GM23338 (cell line): ENCODE measurements at regions not wholly inside any gene's neighbourhood (a gene's known extent, or its start where the extent isn't known, plus 50 kb on each side); places are given as distances from the start of the nearest gene placed in this dataset.

Source experiments
- ATAC-seq: fragments of 200-7000 bp; cut with Tn5 transposase; 3 replicates; pipeline ENCODE4 v1.9.1; 2020
- DNase-seq: peaks from one replicate; pipeline ENCODE4 v3.0.0-alpha.2; 2015; ENCODE audit warnings: low spot score
- H2AFZ ChIP-seq: fragments of 200-600 bp; sonication (generic); 2 replicates; pipeline ENCODE4 v1.8.0; 2016; ENCODE audit warnings: antibody characterized with exemption, mild to moderate bottlenecking, moderate library complexity
- H3F3A ChIP-seq: fragments of 200-600 bp; sonication (generic); replicated peaks from 2 replicates; pipeline ENCODE4 v1.8.0; 2017; ENCODE audit warnings: antibody characterized with exemption, mixed run types, low read depth
- H3K27ac ChIP-seq: fragments of 200-600 bp; sonication (generic); 2 replicates; pipeline ENCODE4 v1.6.1; 2016; ENCODE audit warnings: low read depth
- H3K27me3 ChIP-seq: fragments of 200-600 bp; sonication (generic); 2 replicates; pipeline ENCODE4 v1.8.0; 2016; ENCODE audit warnings: mild to moderate bottlenecking, mixed run types, moderate library complexity; ENCODE audit not compliant: insufficient read depth
- H3K36me3 ChIP-seq: fragments of 200-600 bp; sonication (generic); 2 replicates; pipeline ENCODE4 v1.8.0; 2016; ENCODE audit warnings: mild to moderate bottlenecking; ENCODE audit not compliant: insufficient read depth
- H3K4me1 ChIP-seq: fragments of 200-600 bp; sonication (generic); 2 replicates; pipeline ENCODE4 v1.8.0; 2016; ENCODE audit warnings: mild to moderate bottlenecking, moderate library complexity; ENCODE audit not compliant: insufficient read depth
- H3K4me2 ChIP-seq: fragments of 200-600 bp; sonication (generic); 2 replicates; pipeline ENCODE4 v1.7.1; 2017; ENCODE audit warnings: mixed run types
- H3K4me3 ChIP-seq: fragments of 200-600 bp; sonication (generic); 2 replicates; pipeline ENCODE4 v1.6.1; 2016; ENCODE audit warnings: mixed run types
- H3K79me2 ChIP-seq: fragments of 200-600 bp; sonication (generic); replicated peaks from 2 replicates; pipeline ENCODE4 v1.8.0; 2017; ENCODE audit warnings: mild to moderate bottlenecking; ENCODE audit not compliant: insufficient read depth
- H3K9me2 ChIP-seq: fragments of 200-600 bp; sonication (generic); 2 replicates; pipeline ENCODE4 v1.8.0; 2017; ENCODE audit not compliant: insufficient read depth
- H4K20me1 ChIP-seq: fragments of 200-600 bp; sonication (generic); replicated peaks from 2 replicates; pipeline ENCODE4 v1.8.0; 2017; ENCODE audit warnings: mild to moderate bottlenecking; ENCODE audit not compliant: insufficient read depth
- H3K27ac Mint-ChIP-seq: 2 replicates; pipeline ENCODE4 v1.8.0; 2020; ENCODE audit warnings: inconsistent platforms, mild to moderate bottlenecking, moderate library complexity, mixed read lengths
- H3K27me3 Mint-ChIP-seq: 3 replicates; pipeline ENCODE4 v1.8.0; 2022; ENCODE audit warnings: low read depth, mild to moderate bottlenecking, moderate library complexity, mixed read lengths, inconsistent platforms; ENCODE audit not compliant: insufficient read depth, poor library complexity
- H3K36me3 Mint-ChIP-seq: 3 replicates; pipeline ENCODE4 v1.8.0; 2021; ENCODE audit warnings: low read depth, mild to moderate bottlenecking, inconsistent platforms, moderate library complexity, mixed read lengths
- H3K4me1 Mint-ChIP-seq: 3 replicates; pipeline ENCODE4 v1.8.0; 2020; ENCODE audit warnings: mild to moderate bottlenecking, inconsistent platforms, mixed read lengths
- H3K4me3 Mint-ChIP-seq: 3 replicates; pipeline ENCODE4 v1.8.0; 2021; ENCODE audit warnings: moderate library complexity, mild to moderate bottlenecking, inconsistent platforms, mixed read lengths
- H3K9me3 Mint-ChIP-seq: 3 replicates; pipeline ENCODE4 v1.8.0; 2020; ENCODE audit warnings: moderate library complexity, mild to moderate bottlenecking, inconsistent platforms, mixed read lengths
- CREB1 ChIP-seq: fragments of 250-450 bp; sonication (Bioruptor Pico); IDR thresholded peaks from 2 replicates; pipeline ENCODE4 v1.5.0; 2020; ENCODE audit warnings: low read depth, mild to moderate bottlenecking, moderate library complexity
- CTCF ChIP-seq, 2 experiments: fragments of 200-600 bp in 1 of 2; sonication (generic) in 1 of 2; conservative IDR thresholded peaks; 2 replicates each; pipeline versions ENCODE4 v1.5.1 to v1.6.1; 2016 to 2017; ENCODE audit warnings: antibody characterized with exemption in 2 of 2, low read depth in 2 of 2, mild to moderate bottlenecking in 2 of 2, moderate library complexity in 1 of 2
- ETS1 ChIP-seq: IDR thresholded peaks from 2 replicates; pipeline ENCODE4 v1.6.1; 2016; ENCODE audit warnings: antibody characterized with exemption
- EZH2 ChIP-seq: fragments of 200-600 bp; sonication (generic); IDR thresholded peaks from one replicate; pipeline ENCODE4 v1.8.0; 2017; ENCODE audit warnings: antibody characterized with exemption, mild to moderate bottlenecking, low read depth; ENCODE audit not compliant: unreplicated experiment
- EZH2phosphoT487 ChIP-seq: fragments of 200-600 bp; sonication (generic); IDR thresholded peaks from one replicate; pipeline ENCODE4 v1.8.1; 2018; ENCODE audit warnings: antibody characterized with exemption; ENCODE audit not compliant: unreplicated experiment
- JUNB ChIP-seq: IDR thresholded peaks from one replicate; pipeline ENCODE4 v1.6.1; 2016; ENCODE audit warnings: antibody characterized with exemption; ENCODE audit not compliant: unreplicated experiment
- NANOG ChIP-seq: IDR thresholded peaks from 2 replicates; pipeline ENCODE4 v1.6.1; 2016; ENCODE audit warnings: antibody characterized with exemption, borderline replicate concordance
- POLR2AphosphoS5 ChIP-seq: IDR thresholded peaks from 2 replicates; pipeline ENCODE4 v1.6.1; 2016; ENCODE audit warnings: antibody characterized with exemption, low read depth
- REST ChIP-seq: IDR thresholded peaks from one replicate; pipeline ENCODE4 v1.6.1; 2018; ENCODE audit warnings: antibody characterized with exemption; ENCODE audit not compliant: unreplicated experiment
- STAT1 ChIP-seq: IDR thresholded peaks from one replicate; pipeline ENCODE4 v1.6.1; 2016; ENCODE audit warnings: antibody characterized with exemption; ENCODE audit not compliant: unreplicated experiment
- ZNF114 ChIP-seq: fragments of 250-450 bp; sonication (Bioruptor Pico); IDR thresholded peaks from 2 replicates; pipeline ENCODE4 v1.5.0; 2020; ENCODE audit warnings: mild to moderate bottlenecking, moderate library complexity
- ZNF331 ChIP-seq: fragments of 250-450 bp; sonication (Bioruptor Pico); IDR thresholded peaks from 2 replicates; pipeline ENCODE4 v1.5.0; 2020; ENCODE audit warnings: low read depth, mild to moderate bottlenecking, moderate library complexity
- ZNF462 ChIP-seq: fragments of 250-450 bp; sonication (Bioruptor Pico); IDR thresholded peaks from 2 replicates; pipeline ENCODE4 v1.5.0; 2020; ENCODE audit warnings: mild to moderate bottlenecking, moderate library complexity

GRCh38 chr6:67882436-67883311 is 752.4 kb upstream of the ADGRB3 start:
- Mint-ChIP-seq H3K36me3 (peaks cover 6% of the 10 kb centered on the region; the same call in 2 of the 3 replicates), H3K27me3 (no peaks in the 10 kb centered on the region), H3K9me3 (peaks cover 12% of the 10 kb centered on the region; the same call in 2 of the 3 replicates), H3K4me1 (no peaks in the 10 kb centered on the region), H3K27ac (no peak overlapping the region), H3K4me3 (no peak overlapping the region)
- Histone ChIP-seq H3F3A (no peaks in the 10 kb centered on the region), H2AFZ (no peak overlapping the region), H3K27me3 (no peaks in the 10 kb centered on the region), H3K4me2 (no peak overlapping the region), H3K79me2 (no peaks in the 10 kb centered on the region), H3K4me3 (no peak overlapping the region), H3K9me2 (peaks cover 15% of the 10 kb centered on the region; the same call in 1 of the 2 replicates), H4K20me1 (no peaks in the 10 kb centered on the region), H3K36me3 (0 out of 2 replicates have a peak, but pooled peaks cover 4% of the 10 kb centered on the region), H3K4me1 (peaks cover 4% of the 10 kb centered on the region; the same call in 1 of the 2 replicates), H3K27ac (no peak overlapping the region)
- DNase-seq (no peak), ATAC-seq (no peak)
- TF ChIP-seq REST, result no peak
- TF ChIP-seq CREB1, result no peak
- TF ChIP-seq EZH2phosphoT487, result no peak
- no peak for TF ChIP-seq NANOG
- TF ChIP-seq ETS1, result no peak
- no peak for TF ChIP-seq JUNB
- no peak for TF ChIP-seq ZNF114
- no peak for TF ChIP-seq STAT1
- TF ChIP-seq ZNF331 (CRISPR knock-in tag), result no peak
- TF ChIP-seq CTCF (conservative IDR thresholded peaks at IDR 0.05; ENCODE audit: low read depth in 2 of 2), result no peak
- no peak for TF ChIP-seq POLR2AphosphoS5
- no peak for TF ChIP-seq ZNF462
- no peak for TF ChIP-seq EZH2
